NB4 (cell line): ENCODE measurements at regions not wholly inside any gene's neighbourhood (a gene's known extent, or its start where the extent isn't known, plus 50 kb on each side); places are given as distances from the start of the nearest gene placed in this dataset.

ENCODE experiments used
- MAX ChIP-seq: IDR thresholded peaks from 2 replicates; pipeline ENCODE4 v1.6.1; 2011; ENCODE audit warnings: low read depth, low read length
- POLR2A ChIP-seq: IDR thresholded peaks from 2 replicates; pipeline ENCODE4 v1.6.1; 2011; ENCODE audit warnings: mild to moderate bottlenecking; ENCODE audit not compliant: insufficient read length; ENCODE audit errors: extremely low read depth
- TF ChIP-seq, protein P1 (sequence below): IDR thresholded peaks from one replicate; pipeline ENCODE4 v1.5.1; 2012; ENCODE audit warnings: low read depth, low read length

GRCh38 chr4:79497001-79497400 is 89.0 kb upstream of the GK2 start:
- TF ChIP-seq MAX (no peak), POLR2A (no peak)
- TF ChIP-seq, protein P1, sequence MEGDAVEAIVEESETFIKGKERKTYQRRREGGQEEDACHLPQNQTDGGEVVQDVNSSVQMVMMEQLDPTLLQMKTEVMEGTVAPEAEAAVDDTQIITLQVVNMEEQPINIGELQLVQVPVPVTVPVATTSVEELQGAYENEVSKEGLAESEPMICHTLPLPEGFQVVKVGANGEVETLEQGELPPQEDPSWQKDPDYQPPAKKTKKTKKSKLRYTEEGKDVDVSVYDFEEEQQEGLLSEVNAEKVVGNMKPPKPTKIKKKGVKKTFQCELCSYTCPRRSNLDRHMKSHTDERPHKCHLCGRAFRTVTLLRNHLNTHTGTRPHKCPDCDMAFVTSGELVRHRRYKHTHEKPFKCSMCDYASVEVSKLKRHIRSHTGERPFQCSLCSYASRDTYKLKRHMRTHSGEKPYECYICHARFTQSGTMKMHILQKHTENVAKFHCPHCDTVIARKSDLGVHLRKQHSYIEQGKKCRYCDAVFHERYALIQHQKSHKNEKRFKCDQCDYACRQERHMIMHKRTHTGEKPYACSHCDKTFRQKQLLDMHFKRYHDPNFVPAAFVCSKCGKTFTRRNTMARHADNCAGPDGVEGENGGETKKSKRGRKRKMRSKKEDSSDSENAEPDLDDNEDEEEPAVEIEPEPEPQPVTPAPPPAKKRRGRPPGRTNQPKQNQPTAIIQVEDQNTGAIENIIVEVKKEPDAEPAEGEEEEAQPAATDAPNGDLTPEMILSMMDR = no peak
